HCT116 (cell line): ENCODE measurements at regions not wholly inside any gene's neighbourhood (a gene's known extent, or its start where the extent isn't known, plus 50 kb on each side); places are given as distances from the start of the nearest gene placed in this dataset.

Source experiments
- ATAC-seq: fragments of 200-7000 bp; cut with Tn5 transposase; 2 replicates; pipeline ENCODE4 v1.9.1; 2020; ENCODE audit warnings: mild to moderate bottlenecking, moderate library complexity
- BruUV-seq: library from RNA; stranded (reverse); fragments of 400-500 nt; replicated peaks from 2 replicates; lab custom pipeline; 2021; lab: Mats Ljungman, UMichigan
- CTCF ChIA-PET: fragments of 300-600 bp; sonication (Branson Sonifier 250); formaldehyde crosslinking; loops from one replicate; lab custom pipeline; 2021; ENCODE audit warnings: antibody characterized with exemption; lab: Charles Lee
- POLR2A ChIA-PET: fragments of 300-600, 350-600 bp; sonication (Branson Sonifier 250); formaldehyde crosslinking; loops from one replicate; lab custom pipeline; 2021; ENCODE audit warnings: antibody characterized with exemption; lab: Charles Lee
- RAD21 ChIA-PET, 2 experiments: fragments of 300-600 bp; sonication (Branson Sonifier 250); formaldehyde crosslinking; loops; one replicate each; lab custom pipeline; 2023; ENCODE audit warnings: low total read pairs in 2 of 2; ENCODE audit not compliant: uncharacterized antibody in 2 of 2, unreplicated experiment in 2 of 2, low non-redundant PET in 1 of 2; lab: Charles Lee
- DNase-seq: peaks from one replicate; pipeline ENCODE4 v3.0.0-alpha.2; 2010; ENCODE audit warnings: low read depth, low spot score
- H2AFZ ChIP-seq: fragments of 200-600 bp; shearing (Covaris generic), sonication (generic); 2 replicates; pipeline ENCODE4 v1.6.1; 2017; ENCODE audit warnings: low read depth, mixed run types, mixed read lengths, antibody characterized with exemption, low read length; ENCODE audit not compliant: poor library complexity, severe bottlenecking
- H3K27ac ChIP-seq: 2 replicates; pipeline ENCODE4 v1.5.1; 2012; ENCODE audit warnings: low read depth, low read length
- H3K27me3 ChIP-seq: fragments of 200-600 bp; sonication (generic); 2 replicates; pipeline ENCODE4 v1.6.1; 2016; ENCODE audit warnings: mixed run types, low read length, mixed read lengths; ENCODE audit not compliant: insufficient read depth
- H3K36me3 ChIP-seq, 2 experiments: fragments of 200-500 bp in 1 of 2; fragments of 200-600 bp in 1 of 2; sonication (Bioruptor generic) in 1 of 2; sonication (generic) in 1 of 2; 2 replicates each; pipeline versions ENCODE4 v1.5.1 to v1.6.1; 2014 to 2016; ENCODE audit warnings: low read length in 2 of 2, inconsistent platforms in 1 of 2, mixed read lengths in 1 of 2, mixed run types in 1 of 2; ENCODE audit not compliant: insufficient read depth in 2 of 2, control insufficient read depth in 1 of 2
- H3K4me1 ChIP-seq, 2 experiments: fragments of 200-600 bp in 1 of 2; sonication (generic) in 1 of 2; 2 replicates each; pipeline versions ENCODE4 v1.5.1 to v1.6.1; 2012 to 2017; ENCODE audit warnings: low read length in 2 of 2, inconsistent platforms in 1 of 2, mild to moderate bottlenecking in 1 of 2, mixed read lengths in 1 of 2, mixed run types in 1 of 2, moderate library complexity in 1 of 2; ENCODE audit not compliant: insufficient read depth in 2 of 2, control insufficient read depth in 1 of 2
- H3K4me2 ChIP-seq: fragments of 200-600 bp; sonication (generic); 2 replicates; pipeline ENCODE4 v1.6.1; 2017; ENCODE audit warnings: mixed run types, low read length, mixed read lengths
- H3K4me3 ChIP-seq, 2 experiments: fragments of 200-600 bp in 1 of 2; sonication (generic) in 1 of 2; replicated peaks in 1 of 2; 2 replicates each; pipeline ENCODE4 v1.5.1; 2011 to 2016; ENCODE audit warnings: low read length in 2 of 2, control low read depth in 1 of 2, low read depth in 1 of 2, mild to moderate bottlenecking in 1 of 2, mixed read lengths in 1 of 2, mixed run types in 1 of 2
- H3K79me2 ChIP-seq: fragments of 200-600 bp; sonication (generic); 2 replicates; pipeline ENCODE4 v1.6.1; 2017; ENCODE audit warnings: mild to moderate bottlenecking, mixed run types, low read length, moderate library complexity, mixed read lengths; ENCODE audit not compliant: insufficient read depth
- H3K9ac ChIP-seq: fragments of 200-600 bp; sonication (generic); 2 replicates; pipeline ENCODE4 v1.6.1; 2016; ENCODE audit warnings: low read length, mixed read lengths
- H3K9me2 ChIP-seq: fragments of 200-600 bp; sonication (generic), shearing (Covaris generic); 2 replicates; pipeline ENCODE4 v1.6.1; 2017; ENCODE audit warnings: mixed run types, mild to moderate bottlenecking, moderate library complexity; ENCODE audit not compliant: insufficient read depth
- H3K9me3 ChIP-seq, 2 experiments: fragments of 200-500 bp in 1 of 2; fragments of 200-600 bp in 1 of 2; sonication (Bioruptor generic) in 1 of 2; sonication (generic) in 1 of 2; 2 replicates each; pipeline ENCODE4 v1.6.1; 2014 to 2017; ENCODE audit warnings: low read length in 2 of 2, mixed read lengths in 2 of 2, inconsistent platforms in 1 of 2, low read depth in 1 of 2, mild to moderate bottlenecking in 1 of 2, mixed run types in 1 of 2, moderate library complexity in 1 of 2; ENCODE audit not compliant: control insufficient read depth in 1 of 2, insufficient read depth in 1 of 2
- H4K20me1 ChIP-seq: fragments of 200-600 bp; sonication (generic), shearing (Covaris generic); 2 replicates; pipeline ENCODE4 v1.6.1; 2017; ENCODE audit warnings: mixed run types, mild to moderate bottlenecking, moderate library complexity; ENCODE audit not compliant: insufficient read depth
- ATF3 ChIP-seq: IDR thresholded peaks from 2 replicates; pipeline ENCODE4 v1.6.1; 2012
- CBX3 ChIP-seq: IDR thresholded peaks from 2 replicates; pipeline ENCODE4 v1.6.1; 2012; ENCODE audit warnings: low read depth
- CEBPB ChIP-seq: IDR thresholded peaks from 2 replicates; pipeline ENCODE4 v1.6.1; 2012; ENCODE audit warnings: low read depth
- EZH2 ChIP-seq: fragments of 200-600 bp; sonication (generic); IDR thresholded peaks from 2 replicates; pipeline ENCODE4 v1.6.1; 2017; ENCODE audit warnings: antibody characterized with exemption, mixed run types
- EZH2phosphoT487 ChIP-seq: fragments of 200-600 bp; IDR thresholded peaks from 2 replicates; pipeline ENCODE4 v1.6.1; 2018; ENCODE audit warnings: antibody characterized with exemption, borderline replicate concordance
- FOSL1 ChIP-seq: IDR thresholded peaks from 2 replicates; pipeline ENCODE4 v1.6.1; 2012; ENCODE audit warnings: low read depth
- JUND ChIP-seq: IDR thresholded peaks from 2 replicates; pipeline ENCODE4 v1.6.1; 2012
- POLR2AphosphoS5 ChIP-seq: IDR thresholded peaks from 2 replicates; pipeline ENCODE4 v1.6.1; 2011; ENCODE audit warnings: mild to moderate bottlenecking, low read depth, low read length, moderate library complexity
- RAD21 ChIP-seq: IDR thresholded peaks from 2 replicates; pipeline ENCODE4 v1.6.1; 2012; ENCODE audit warnings: low read depth, mild to moderate bottlenecking
- REST ChIP-seq: IDR thresholded peaks from 2 replicates; pipeline ENCODE4 v1.6.1; 2012; ENCODE audit warnings: low read depth
- SRF ChIP-seq: IDR thresholded peaks from 2 replicates; pipeline ENCODE4 v1.6.1; 2012; ENCODE audit warnings: low read depth
- TCF7L2 ChIP-seq: IDR thresholded peaks from 2 replicates; pipeline ENCODE4 v1.7.0; 2011; ENCODE audit warnings: borderline replicate concordance, inconsistent platforms; ENCODE audit not compliant: insufficient read depth, insufficient read length; ENCODE audit errors: extremely low read depth
- YY1 ChIP-seq: IDR thresholded peaks from 2 replicates; pipeline ENCODE4 v1.6.1; 2011; ENCODE audit warnings: low read length, low read depth, moderate library complexity, mild to moderate bottlenecking; ENCODE audit not compliant: insufficient replicate concordance; ENCODE audit errors: extremely low read depth
- ZFX ChIP-seq: fragments of 450-650 bp; IDR thresholded peaks from 2 replicates; pipeline ENCODE4 v1.6.1; 2017
- ZNF274 ChIP-seq: fragments of 200-500 bp; sonication (Bioruptor generic); IDR thresholded peaks from 2 replicates; pipeline ENCODE4 v1.6.1; 2014; ENCODE audit warnings: mild to moderate bottlenecking, low read depth, low read length, inconsistent platforms
- intact Hi-C: fragments of 100-400 bp; cut with micrococcal nuclease; formaldehyde crosslinking; loops from 2 replicates; pipeline ENCODE4 v1.10.0; 2022
- TF ChIP-seq, protein P1 (sequence below): IDR thresholded peaks from 2 replicates; pipeline ENCODE4 v1.6.1; 2011; ENCODE audit warnings: mild to moderate bottlenecking, low read length, moderate library complexity; ENCODE audit not compliant: insufficient replicate concordance; ENCODE audit errors: extremely low read depth

- ChIA-PET POLR2A (no interaction called here), RAD21 (no interaction called here), CTCF (no interaction called here)
- Histone ChIP-seq H3K79me2 (no peaks in the 10 kb centered on the region), H3K9ac (no peak overlapping the region), H3K9me2 (no peaks in the 10 kb centered on the region), H3K36me3 (no peaks in the 10 kb centered on the region), H3K4me3 (no peak overlapping the region), H2AFZ (no peak overlapping the region), H3K4me1 (no peaks in the 10 kb centered on the region), H3K27me3 (no peaks in the 10 kb centered on the region), H3K9me3 (no peaks in the 10 kb centered on the region), H4K20me1 (no peaks in the 10 kb centered on the region), H3K27ac (no peak overlapping the region), H3K4me2 (no peak overlapping the region)
- intact Hi-C loops = no loop called here
- ATAC-seq (no peak), DNase-seq (no peak)
- no peak for TF ChIP-seq FOSL1
- no peak for TF ChIP-seq CBX3
- TF ChIP-seq REST = no peak
- TF ChIP-seq JUND = no peak
- no peak for TF ChIP-seq ZNF274
- TF ChIP-seq EZH2phosphoT487 = no peak
- TF ChIP-seq TCF7L2 = no peak
- no peak for TF ChIP-seq ZFX
- TF ChIP-seq, protein P1, sequence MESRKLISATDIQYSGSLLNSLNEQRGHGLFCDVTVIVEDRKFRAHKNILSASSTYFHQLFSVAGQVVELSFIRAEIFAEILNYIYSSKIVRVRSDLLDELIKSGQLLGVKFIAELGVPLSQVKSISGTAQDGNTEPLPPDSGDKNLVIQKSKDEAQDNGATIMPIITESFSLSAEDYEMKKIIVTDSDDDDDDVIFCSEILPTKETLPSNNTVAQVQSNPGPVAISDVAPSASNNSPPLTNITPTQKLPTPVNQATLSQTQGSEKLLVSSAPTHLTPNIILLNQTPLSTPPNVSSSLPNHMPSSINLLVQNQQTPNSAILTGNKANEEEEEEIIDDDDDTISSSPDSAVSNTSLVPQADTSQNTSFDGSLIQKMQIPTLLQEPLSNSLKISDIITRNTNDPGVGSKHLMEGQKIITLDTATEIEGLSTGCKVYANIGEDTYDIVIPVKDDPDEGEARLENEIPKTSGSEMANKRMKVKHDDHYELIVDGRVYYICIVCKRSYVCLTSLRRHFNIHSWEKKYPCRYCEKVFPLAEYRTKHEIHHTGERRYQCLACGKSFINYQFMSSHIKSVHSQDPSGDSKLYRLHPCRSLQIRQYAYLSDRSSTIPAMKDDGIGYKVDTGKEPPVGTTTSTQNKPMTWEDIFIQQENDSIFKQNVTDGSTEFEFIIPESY = no peak
- TF ChIP-seq POLR2AphosphoS5 = no peak
- TF ChIP-seq YY1 = no peak
- TF ChIP-seq RAD21 = no peak
- no peak for TF ChIP-seq CEBPB
- no peak for TF ChIP-seq ATF3
- TF ChIP-seq EZH2 = no peak
- no peak for TF ChIP-seq SRF
- no TSS peak for BruUV-seq
Measured at GRCh38 chr5:57751710-57752109, 269.1 kb upstream of the ACTBL2 start.
